Heart left ventricle (tissue), 16 donors: ENCODE measurements at regions not wholly inside any gene's neighbourhood (a gene's known extent, or its start where the extent isn't known, plus 50 kb on each side); places are given as distances from the start of the nearest gene placed in this dataset.

ENCODE experiments used
- ATAC-seq, 4 donors: fragments of 200-7000 bp; cut with Tn5 transposase; one replicate each; pipeline ENCODE4 v1.9.1; 2020 to 2022; ENCODE audit warnings: moderate library complexity in 4 of 4, mild to moderate bottlenecking in 3 of 4, moderate number of reproducible peaks in 1 of 4
- DNase-seq, 5 donors: peaks; one replicate each; pipeline ENCODE4 v3.0.0-alpha.2; 2020
- H3K27ac ChIP-seq, 12 donors: fragments of 200-600 bp; sonication (generic) in 4 of 12; one replicate each; pipeline versions ENCODE4 v1.5.0 to v1.8.0; 2016 to 2022; ENCODE audit warnings: mild to moderate bottlenecking in 2 of 12
- H3K27me3 ChIP-seq, 9 donors: fragments of 200-600 bp; sonication (generic) in 2 of 9; one replicate each; pipeline versions ENCODE4 v1.5.1 to v1.8.0; 2016 to 2022; ENCODE audit warnings: mild to moderate bottlenecking in 3 of 9
- H3K36me3 ChIP-seq, 9 donors: fragments of 200-600 bp; sonication (generic) in 2 of 9; one replicate each; pipeline versions ENCODE4 v1.5.0 to v1.8.0; 2018 to 2022; ENCODE audit warnings: mild to moderate bottlenecking in 2 of 9
- H3K4me1 ChIP-seq, 12 donors: fragments of 200-600 bp; sonication (generic) in 4 of 12; one replicate each; pipeline versions ENCODE4 v1.5.0 to v1.8.0; 2016 to 2022; ENCODE audit warnings: mild to moderate bottlenecking in 3 of 12
- H3K4me3 ChIP-seq, 12 donors: fragments of 200-600 bp; sonication (generic) in 4 of 12; one replicate each; pipeline versions ENCODE4 v1.5.0 to v1.8.0; 2017 to 2022; ENCODE audit warnings: mild to moderate bottlenecking in 9 of 12, moderate library complexity in 4 of 12
- H3K9me3 ChIP-seq, 12 donors: fragments of 200-600 bp; sonication (generic) in 4 of 12; one replicate each; pipeline versions ENCODE4 v1.5.0 to v1.8.0; 2016 to 2022; ENCODE audit warnings: mild to moderate bottlenecking in 1 of 12
- POLR2A ChIP-seq, 2 donors: fragments of 450-650 bp; IDR thresholded peaks; one replicate each; pipeline ENCODE4 v1.6.1; 2017; ENCODE audit warnings: antibody characterized with exemption in 2 of 2, mild to moderate bottlenecking in 2 of 2, moderate library complexity in 2 of 2
- WGBS, 4 donors: extraction: QIAGEN DNeasy Blood & Tissue Kit in 2 of 4; methylation state at CpG; one replicate each; pipeline versions ENCODE4 v1.1.5 to v1.1.7; 2013 to 2018; 5-methylcytosine and 5-hydroxymethylcytosine counted together
- intact Hi-C, 10 donors: fragments of 100-400 bp; cut with DNase I; formaldehyde crosslinking; loops; one replicate each; pipeline versions ENCODE4 v1.11.1 to v1.14.2; 2022
- TF ChIP-seq, protein P1 (sequence below), 12 donors: fragments of 200-600 bp; sonication (generic) in 4 of 12; IDR thresholded peaks; one replicate each; pipeline versions ENCODE4 v1.5.0 to v1.8.0; 2018 to 2022; ENCODE audit warnings: antibody characterized with exemption in 12 of 12, mild to moderate bottlenecking in 5 of 12
- donor health status: ischemic (EF 13 %, LVEDD 7.1; RV severe dilation, severe dysfunction).
- donor health status: healthy with polysubstance abuse.
- donor health status: DM: no; HTN: yes; CAD: no.
- donor health status: DM: no; HTN: no; CAD: no.
- donor health status: ischemic (EF 25% LVEDD 6.9; RV normal size, moderate dysfunction).
- donor health status: ischemic (EF 25% LVEDD 5.7; RV mildly dilated, moderate dysfunction).
- donor health status: healthy.
- donor health status: DM: yes; HTN: yes; CAD: no.
- donor health status: ischemic (EF 35%, LVEDD 5.7; RV mildly dilated, moderate dysfunction).
- donor health status: nonischemic (EF 11% LVEDD 7.7; RV severe dilation, severe dysfunction).
- donor health status: DM: yes; HTN: yes; CAD: no.
- donor health status: PGD.
- donor health status: ischemic (EF 29% LVEDD 5.4; RV normal size, mild dysfunction).
- donor health status: nonischemic (EF 23%, LVEDD 6.1; RV moderate dilation, normal function).

DNA sequence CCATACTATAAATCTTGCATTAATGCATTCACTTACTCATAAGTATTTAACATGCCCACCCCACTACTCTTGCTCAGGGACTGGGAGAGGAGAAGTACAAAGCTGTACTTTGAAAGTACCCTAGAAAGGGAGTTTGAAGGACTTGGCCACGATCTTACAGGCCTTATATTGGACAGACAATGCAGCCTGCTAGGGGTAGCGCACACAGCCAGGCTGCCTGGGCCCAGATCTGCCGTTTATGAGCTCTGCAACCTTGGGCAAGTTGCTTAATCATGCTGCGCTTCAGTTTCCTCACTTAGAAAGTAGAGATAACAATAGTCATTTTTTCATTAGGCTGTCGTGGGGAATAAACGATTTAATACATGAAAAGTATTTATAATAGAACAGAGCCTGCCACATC, 110.1 kb downstream of the CDC7 start:
- Histone ChIP-seq H3K9me3 (peaks cover 0 to 7% (median 0%) of the 10 kb centered on the region in 12 donors), H3K36me3 (no peaks in the 10 kb centered on the region), H3K27me3 (no peaks in the 10 kb centered on the region), H3K27ac (no peak overlapping the region), H3K4me3 (no peak overlapping the region), H3K4me1 (peaks cover 0 to 7% (median 0%) of the 10 kb centered on the region in 12 donors)
- no peak for DNase-seq
- no peak for ATAC-seq
- intact Hi-C loops, result loop anchor here in 1 of 10 donors (10.0 kb wide), 1 partner anchor 314 kb away; no protein-coding TSS in a partner anchor
- TF ChIP-seq, protein P1, sequence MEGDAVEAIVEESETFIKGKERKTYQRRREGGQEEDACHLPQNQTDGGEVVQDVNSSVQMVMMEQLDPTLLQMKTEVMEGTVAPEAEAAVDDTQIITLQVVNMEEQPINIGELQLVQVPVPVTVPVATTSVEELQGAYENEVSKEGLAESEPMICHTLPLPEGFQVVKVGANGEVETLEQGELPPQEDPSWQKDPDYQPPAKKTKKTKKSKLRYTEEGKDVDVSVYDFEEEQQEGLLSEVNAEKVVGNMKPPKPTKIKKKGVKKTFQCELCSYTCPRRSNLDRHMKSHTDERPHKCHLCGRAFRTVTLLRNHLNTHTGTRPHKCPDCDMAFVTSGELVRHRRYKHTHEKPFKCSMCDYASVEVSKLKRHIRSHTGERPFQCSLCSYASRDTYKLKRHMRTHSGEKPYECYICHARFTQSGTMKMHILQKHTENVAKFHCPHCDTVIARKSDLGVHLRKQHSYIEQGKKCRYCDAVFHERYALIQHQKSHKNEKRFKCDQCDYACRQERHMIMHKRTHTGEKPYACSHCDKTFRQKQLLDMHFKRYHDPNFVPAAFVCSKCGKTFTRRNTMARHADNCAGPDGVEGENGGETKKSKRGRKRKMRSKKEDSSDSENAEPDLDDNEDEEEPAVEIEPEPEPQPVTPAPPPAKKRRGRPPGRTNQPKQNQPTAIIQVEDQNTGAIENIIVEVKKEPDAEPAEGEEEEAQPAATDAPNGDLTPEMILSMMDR (IDR thresholded peaks at IDR 0.05), result no peak
- TF ChIP-seq POLR2A (IDR thresholded peaks at IDR 0.05), result no peak
- WGBS, 4 donors, result 79 to 86% (median 84%) methylated on average over 6 of the region's 6 CpGs

DNA sequence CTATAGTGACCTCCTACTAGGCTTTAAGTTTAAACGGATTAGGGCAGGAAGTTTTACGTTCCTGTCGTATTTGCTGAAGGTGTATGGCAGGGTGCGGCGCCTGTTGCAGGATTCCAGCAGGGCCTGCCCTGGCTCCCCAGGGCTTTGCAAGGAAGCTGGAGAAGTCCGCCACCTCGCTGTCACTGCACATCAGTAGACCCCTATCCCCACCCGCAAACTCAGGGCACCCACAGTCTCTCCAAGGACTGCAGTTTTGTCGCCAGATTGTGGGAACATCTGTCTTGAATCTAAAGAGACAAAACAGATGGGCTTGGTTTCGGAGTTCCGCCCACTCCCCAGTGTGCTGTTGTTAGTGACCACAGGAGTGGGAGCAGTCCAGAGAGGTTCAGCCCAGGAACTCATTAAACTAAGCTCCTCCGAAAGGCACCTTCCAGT, 110.8 kb downstream of the CDC7 start:
- Histone ChIP-seq H3K4me1 (peaks cover 0 to 7% (median 0%) of the 10 kb centered on the region in 12 donors), H3K27ac (peak overlapping the region in 1 of 12 donors; percentile 39), H3K4me3 (no peak overlapping the region), H3K36me3 (no peaks in the 10 kb centered on the region), H3K27me3 (no peaks in the 10 kb centered on the region), H3K9me3 (peaks cover 0 to 7% (median 0%) of the 10 kb centered on the region in 12 donors)
- DNase-seq (no peak), ATAC-seq (no peak)
- 61 to 81% (median 75%) methylated on average over 11 to 12 of the region's 12 CpGs for WGBS, 4 donors
- TF ChIP-seq, protein P1 (IDR thresholded peaks at IDR 0.05), result no peak
- no peak for TF ChIP-seq POLR2A (IDR thresholded peaks at IDR 0.05)
- intact Hi-C loops, result loop anchor here in 1 of 10 donors (10.0 kb wide), 1 partner anchor 313 kb away; no protein-coding TSS in a partner anchor

DNA sequence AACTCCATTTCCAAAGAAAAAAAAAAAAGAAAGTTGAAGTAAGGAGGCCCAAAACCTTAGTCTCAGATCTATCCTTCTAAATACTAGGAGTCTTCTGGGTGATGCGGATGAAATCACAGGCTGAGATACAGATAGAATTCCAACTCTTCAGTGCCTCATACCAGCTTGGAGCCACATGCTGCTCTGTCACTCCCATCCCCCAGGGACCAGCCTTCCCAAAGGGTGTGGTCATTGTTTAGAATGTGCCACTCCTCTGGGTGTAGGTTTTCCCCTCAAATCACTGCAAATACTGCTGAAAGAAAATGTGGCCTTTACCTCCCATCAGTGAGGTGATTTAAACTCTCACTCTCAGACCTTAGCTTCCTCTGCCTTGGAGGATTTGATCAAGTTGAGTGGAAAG, 112.9 kb downstream of the CDC7 start:
- peaks cover 0 to 12% (median 0%) of the 10 kb centered on the region in 12 donors for H3K4me1 ChIP-seq
- no peaks in the 10 kb centered on the region for H3K36me3 ChIP-seq
- no peak overlapping the region for H3K4me3 ChIP-seq
- DNase-seq, result no peak
- TF ChIP-seq, protein P1 (IDR thresholded peaks at IDR 0.05), result no peak
- no peak for TF ChIP-seq POLR2A (IDR thresholded peaks at IDR 0.05)
- H3K9me3 ChIP-seq, result no peaks in the 10 kb centered on the region
- ATAC-seq, result no peak
- intact Hi-C loops, result loop anchor here in 1 of 10 donors (10.0 kb wide), 1 partner anchor 311 kb away; no protein-coding TSS in a partner anchor
- no peak overlapping the region for H3K27ac ChIP-seq
- WGBS, 4 donors, result 96 to 100% (median 100%) methylated on average over 1 of the region's 1 CpG
- H3K27me3 ChIP-seq, result no peaks in the 10 kb centered on the region

DNA sequence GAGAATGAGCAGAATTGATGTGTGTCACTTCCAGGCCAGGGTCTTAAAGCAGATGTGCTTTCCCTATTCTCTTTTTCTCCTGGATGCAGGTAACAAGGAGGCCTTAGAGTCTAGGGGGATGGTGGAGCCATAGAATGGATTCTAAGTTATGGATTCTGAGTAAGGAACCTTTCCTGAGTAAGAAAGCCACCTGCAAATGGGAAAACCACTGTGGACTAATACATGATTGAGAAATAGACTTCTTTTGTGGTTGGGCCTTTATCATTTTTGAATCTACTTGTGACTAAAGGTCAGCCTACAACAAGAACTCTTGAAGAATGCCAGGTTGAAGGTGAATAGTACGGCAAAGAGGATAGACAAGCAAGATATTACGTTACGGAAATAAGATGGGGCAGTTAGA, 116.1 kb downstream of the CDC7 start:
- 97 to 98% (median 97%) methylated on average over 3 of the region's 3 CpGs for WGBS, 4 donors
- TF ChIP-seq, protein P1 (IDR thresholded peaks at IDR 0.05), result no peak
- TF ChIP-seq POLR2A (IDR thresholded peaks at IDR 0.05), result no peak
- ATAC-seq (no peak), DNase-seq (no peak)
- H3K4me3 ChIP-seq, result no peak overlapping the region
- H3K9me3 ChIP-seq, result no peaks in the 10 kb centered on the region
- peaks cover 0 to 13% (median 0%) of the 10 kb centered on the region in 12 donors for H3K4me1 ChIP-seq
- no peaks in the 10 kb centered on the region for H3K27me3 ChIP-seq
- no peaks in the 10 kb centered on the region for H3K36me3 ChIP-seq
- peak overlapping the region in 1 of 12 donors; percentile 21 for H3K27ac ChIP-seq
- intact Hi-C loops, result loop anchor here in 1 of 10 donors (10.0 kb wide), 1 partner anchor 308 kb away; no protein-coding TSS in a partner anchor
